ENCODE measurements at regions not wholly inside any gene's neighbourhood (a gene's known extent, or its start where the extent isn't known, plus 50 kb on each side); places are given as distances from the start of the nearest gene placed in this dataset.

DNA sequence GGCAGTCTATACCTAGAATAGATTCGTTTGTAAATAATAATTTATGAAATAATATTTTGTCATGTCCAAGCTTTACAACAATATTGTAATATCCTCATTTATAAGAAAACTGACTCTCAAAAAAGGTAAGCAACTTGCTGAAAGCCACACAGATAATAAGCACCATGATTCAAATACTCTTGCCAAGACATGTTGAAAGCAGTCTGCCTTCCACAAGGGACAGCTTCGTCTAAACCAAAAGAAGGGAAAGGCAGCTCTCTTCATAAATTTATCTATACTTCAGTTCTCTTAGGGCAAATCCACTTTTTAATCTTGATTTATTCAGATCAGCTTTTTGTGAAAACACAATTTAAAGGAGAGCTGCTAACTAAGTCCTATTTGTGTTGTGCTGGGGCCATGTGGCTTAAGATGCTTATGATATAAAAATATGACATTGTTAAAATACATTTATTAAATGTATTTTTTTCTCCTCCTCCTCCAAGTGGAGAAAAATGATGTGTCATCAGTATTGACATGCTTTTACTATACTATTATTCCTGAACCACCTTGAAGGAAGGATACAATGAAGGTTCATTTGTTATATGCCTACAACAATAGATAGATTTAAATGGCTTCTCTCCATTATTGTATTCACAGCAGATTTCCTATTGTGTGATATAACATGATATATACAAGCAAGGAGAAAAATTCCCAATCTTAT is 737.0 kb downstream of the HDGFL1 start:
- DNase-seq (ENCODE audit: low spot score) = no peak

DNA sequence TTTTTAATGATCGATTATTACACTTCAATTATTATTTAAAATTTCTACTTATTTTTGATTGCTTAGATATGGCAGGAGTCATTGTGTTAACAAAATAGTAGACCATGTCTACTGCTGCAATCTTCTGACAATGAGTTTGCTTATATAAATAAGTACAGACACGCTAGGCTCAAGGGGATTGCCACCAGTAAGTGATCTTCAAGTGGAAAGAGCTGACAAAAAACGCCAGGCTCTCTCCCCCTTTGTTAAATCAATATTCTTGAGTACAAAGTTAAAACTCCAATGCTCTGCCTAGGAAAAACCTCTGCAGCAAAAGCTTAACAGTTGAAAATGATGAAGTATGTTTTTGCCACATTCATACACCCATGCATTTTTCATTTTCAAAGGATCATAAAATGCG is 738.1 kb downstream of the HDGFL1 start:
- DNase-seq (ENCODE audit: low spot score) = no peak

DNA sequence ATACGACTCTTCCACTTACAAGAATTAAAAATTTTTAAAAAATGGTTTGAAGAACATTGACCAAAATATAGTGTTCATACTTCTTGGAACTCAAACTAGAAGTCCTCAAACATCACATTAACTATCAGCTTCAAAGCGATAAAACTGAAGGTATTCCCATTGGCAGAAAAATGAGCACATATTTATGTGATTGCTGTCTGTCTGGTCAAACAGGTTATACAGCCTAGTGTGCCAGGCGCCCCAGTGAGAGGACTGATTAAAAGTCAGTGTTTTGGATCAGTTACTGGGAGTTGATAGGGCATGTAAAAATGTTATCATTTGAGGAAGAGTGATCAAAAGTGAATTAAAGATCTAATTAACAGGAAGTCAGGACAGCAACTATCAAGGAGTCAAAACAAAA is 738.8 kb downstream of the HDGFL1 start:
- no peak for DNase-seq (ENCODE audit: low spot score)

DNA sequence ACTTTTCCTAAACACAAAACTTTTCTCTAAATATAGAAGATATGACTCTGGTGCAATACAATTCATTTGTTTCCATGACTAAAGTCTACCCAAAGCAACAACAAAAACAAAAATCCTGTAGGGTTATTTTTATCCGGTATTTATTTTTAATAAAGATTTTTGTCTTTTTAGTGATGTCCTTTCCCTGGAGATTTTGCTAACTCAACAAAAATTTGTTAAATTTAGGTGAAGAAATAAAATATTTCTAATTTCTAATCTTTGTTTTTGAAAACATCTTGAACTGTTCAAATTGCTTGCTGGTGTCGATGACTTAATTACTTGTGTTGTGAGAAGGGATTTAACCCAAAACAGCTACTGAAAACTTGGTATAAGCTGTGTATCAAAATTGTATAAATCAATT is 741.8 kb downstream of the HDGFL1 start:
- DNase-seq (ENCODE audit: low spot score) = no peak

DNA sequence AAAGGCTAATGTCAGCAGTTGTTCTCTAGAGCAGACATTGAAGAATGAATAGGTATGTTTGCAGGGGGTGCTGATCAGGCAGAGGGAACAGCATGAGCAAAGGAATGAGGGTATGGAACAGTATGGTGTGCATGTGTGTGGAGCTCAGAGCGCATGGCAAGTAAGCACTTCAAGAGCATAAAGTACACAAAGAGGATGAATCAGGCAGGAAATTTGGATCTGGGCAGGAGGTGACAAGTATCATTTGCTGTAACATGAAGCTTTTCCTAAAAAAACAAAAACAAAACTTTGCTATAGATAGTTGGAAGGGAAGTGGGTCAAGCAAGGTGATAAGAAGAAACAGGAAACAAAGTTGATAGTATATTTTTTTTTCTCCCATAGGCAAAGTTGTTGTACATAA is 746.8 kb downstream of the HDGFL1 start:
- DNase-seq (ENCODE audit: low spot score) = no peak

DNA sequence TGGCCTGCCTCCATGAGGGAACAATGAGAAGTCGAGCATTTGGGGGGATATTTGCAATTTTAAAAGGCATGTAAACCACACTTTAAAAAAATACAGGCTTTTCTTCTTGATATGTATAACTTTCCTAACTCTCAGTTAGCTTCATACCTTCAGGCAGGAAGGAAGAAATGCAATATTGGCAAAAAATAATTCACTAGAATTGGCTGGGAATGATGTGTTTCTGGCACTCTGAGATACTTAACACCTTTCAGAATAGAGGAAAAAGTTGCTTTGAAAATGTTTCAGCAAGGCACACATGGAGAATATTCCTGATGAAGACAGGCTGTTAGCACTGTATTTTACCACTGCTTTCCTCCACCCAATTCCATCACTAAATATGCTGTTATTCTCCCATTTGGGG is 747.6 kb downstream of the HDGFL1 start:
- DNase-seq (ENCODE audit: low spot score) = no peak

DNA sequence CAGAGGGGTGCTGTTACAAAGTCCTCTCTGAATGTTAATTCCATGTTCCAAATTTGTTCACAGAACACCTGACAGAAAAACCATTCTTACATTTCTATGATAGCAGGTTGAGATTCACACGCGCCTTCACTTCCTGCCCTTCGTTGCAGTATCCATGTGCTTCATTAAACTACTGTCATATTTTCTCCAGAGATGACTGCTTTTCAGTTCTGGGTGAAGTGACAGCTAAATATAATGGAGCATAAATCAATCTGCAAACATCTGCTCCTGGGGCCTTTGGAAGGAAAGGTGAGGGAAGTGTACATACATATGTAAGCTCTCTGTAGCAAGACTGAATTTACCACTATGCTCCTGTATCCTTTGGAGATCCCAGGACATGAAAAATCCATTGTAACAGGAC is 750.2 kb downstream of the HDGFL1 start:
- no peak for DNase-seq (ENCODE audit: low spot score)

DNA sequence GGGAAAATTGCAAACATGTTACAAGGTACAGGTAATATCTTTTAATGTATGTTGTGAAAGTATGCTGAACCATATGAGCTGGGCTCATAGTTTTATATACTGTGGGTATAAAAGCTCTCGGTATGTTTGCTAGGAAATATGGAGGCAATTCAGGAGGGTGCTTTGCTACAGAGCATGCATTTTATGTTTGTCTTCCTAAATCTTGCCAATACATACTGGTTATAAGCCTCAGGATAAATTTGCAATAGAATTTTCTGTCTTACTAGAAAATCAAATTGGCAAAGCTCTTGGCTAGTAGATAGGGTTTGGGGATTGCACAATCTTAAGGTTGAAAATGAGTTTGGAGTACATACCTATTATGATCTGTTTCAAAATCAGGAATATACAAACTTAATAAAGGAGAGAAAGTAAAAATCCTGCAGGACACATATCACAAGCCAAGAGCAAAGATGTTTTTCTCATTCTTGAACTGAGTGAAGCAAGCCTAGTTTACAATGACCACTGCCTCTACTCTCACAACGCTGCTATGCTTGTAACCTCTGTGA is 751.2 kb downstream of the HDGFL1 start:
- DNase-seq (ENCODE audit: low spot score) = no peak

DNA sequence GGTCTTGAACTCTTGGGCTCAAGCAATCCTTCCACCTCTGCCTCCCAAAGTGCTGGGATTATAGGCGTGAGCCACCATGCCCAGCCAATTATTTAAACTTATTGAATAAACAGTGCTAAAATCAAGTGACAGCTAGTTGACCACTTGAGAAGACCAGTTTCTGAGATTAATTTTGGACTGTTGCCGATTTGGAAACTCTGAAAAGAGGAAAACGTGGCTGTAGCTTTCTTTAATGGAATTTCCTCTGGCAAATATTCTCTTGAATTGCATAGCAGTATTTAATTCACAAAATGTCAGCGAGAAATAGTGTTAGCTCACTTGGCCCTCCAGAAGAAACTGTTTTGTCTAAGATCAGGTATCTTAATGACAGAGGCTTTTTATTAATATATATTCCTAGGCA is 754.5 kb downstream of the HDGFL1 start:
- no peak for DNase-seq (ENCODE audit: low spot score)

DNA sequence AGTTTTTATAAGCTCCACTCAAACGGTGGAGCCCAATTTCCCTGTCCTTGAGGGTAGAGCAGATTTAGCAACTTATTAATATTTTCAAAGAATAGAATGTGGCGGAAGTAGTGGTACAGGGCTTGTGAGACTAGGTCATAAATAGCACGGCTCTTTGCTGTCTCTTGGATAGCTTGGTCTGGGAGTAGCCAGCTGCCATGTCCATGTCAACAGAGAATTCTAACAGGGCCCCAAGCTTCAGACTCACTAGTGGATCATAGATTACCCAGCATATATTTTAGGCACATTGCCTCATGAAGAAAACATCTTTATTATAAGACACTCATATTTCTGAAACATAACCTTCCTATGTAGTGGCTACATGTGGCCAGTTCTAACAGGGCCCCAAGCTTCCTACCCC is 755.7 kb downstream of the HDGFL1 start:
- no peak for DNase-seq (ENCODE audit: low spot score)

DNA sequence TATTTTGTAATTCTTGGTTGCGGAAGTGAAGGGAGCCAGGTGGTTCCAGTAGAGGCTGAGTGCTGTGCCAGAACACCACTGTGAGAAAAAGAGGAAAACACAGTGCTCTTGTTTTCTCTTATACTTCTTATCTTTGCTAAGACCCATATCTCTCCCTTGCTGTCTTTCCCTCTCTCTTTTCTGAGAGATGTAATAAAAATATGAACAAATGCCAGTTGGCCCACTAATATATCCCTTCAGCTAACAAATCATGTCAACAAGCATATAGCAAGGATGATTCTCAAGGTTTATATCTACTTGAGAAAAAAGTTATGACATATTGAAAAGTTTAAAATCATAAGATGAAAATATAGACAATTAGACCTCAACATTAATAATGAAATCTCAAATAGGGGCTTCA is 758.3 kb downstream of the HDGFL1 start:
- DNase-seq (ENCODE audit: low spot score) = no peak

DNA sequence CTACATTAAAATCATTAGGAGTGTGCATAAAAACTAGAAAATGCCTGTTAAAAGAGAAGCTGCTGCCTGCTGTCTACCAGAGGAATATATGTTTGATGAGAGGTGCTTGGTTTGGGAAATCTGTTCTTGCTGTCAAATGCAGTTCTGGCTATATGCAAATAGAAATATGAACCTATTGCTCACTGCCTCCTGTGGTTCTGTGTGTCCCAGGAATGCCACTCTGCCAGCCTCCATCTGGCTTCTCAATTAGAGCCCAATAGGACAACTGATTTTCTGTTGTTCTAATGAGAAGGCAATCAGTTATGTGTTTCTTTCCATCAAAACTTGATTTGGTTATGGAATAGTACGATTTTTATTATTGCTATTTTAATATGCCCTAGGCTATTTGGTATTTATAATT is 759.7 kb downstream of the HDGFL1 start:
- DNase-seq (ENCODE audit: low spot score) = no peak

DNA sequence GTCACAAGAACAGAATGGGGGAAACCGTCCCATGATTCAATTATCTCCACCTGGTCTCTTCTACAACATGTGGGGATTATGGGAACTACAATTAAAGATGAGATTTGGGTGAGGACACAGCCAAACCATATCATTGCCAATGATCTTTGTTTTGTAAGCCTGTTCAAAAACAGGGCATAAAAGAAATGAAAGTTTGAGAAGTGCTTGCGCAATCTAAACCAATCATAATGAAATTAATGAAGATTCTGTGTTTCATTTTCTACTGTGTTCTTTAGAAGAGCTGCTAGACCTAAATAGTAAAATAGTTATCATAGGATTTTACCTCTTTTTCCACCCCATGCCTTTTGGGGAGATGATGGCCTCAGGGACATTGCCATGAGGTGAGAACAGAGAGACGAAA is 761.3 kb downstream of the HDGFL1 start:
- no peak for DNase-seq (ENCODE audit: low spot score)

DNA sequence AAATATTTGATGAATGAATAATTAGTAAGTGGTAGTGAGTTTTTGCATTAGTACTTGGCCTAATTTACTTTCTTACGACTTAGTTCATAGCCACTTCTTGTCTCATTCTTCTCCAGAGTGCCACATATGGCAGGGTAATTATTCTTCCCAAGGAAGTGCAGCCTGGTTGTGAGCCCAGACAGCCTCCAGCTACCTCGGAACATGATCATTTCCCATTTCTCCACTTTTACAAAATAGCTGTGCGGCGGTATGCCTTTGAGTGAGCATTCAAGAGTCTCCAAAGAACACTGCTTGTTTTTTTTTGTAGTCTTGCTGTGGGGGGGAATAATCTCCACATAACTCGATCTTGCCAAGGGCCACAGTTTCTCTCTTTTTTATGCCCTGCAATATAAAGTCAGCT is 765.0 kb downstream of the HDGFL1 start:
- no peak for DNase-seq (ENCODE audit: low spot score)

DNA sequence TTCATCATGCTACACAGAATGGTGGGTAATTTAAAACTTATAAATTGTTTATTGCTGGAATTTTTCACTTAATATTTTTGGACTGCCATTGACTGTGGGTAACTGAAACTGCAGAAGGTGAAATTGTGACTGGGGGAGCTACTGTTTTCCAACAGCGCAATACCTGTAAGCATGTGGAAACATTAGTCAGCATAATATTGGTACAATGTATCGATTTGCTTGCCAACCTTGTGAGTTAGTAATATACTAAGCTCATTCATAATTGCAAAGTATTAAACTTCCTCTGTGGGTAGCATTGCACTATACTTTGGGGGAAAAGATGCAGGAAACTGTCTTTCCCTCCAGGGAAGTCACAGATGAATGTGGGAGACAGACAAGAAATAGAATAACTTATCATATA is 766.5 kb downstream of the HDGFL1 start:
- DNase-seq (ENCODE audit: low spot score) = no peak

DNA sequence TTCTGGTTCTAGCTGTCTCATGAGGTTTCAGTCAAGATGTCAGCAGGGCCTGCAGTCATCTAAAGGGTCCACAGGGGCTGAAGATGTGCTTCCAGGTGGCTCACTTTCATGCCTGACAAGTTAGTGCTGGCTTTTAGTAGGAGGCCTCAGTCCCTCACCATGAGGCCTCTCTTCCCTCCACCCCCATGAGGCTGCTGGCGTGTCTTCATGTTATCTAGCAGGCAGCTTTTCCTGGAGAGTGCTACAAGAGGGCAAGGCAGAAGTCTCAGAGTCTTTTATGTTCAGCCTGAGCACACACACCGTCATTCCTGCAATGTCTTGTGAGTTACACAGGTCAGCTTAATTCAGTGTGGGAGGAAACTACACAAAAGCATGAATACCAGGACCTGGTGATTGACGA is 769.9 kb downstream of the HDGFL1 start:
- no peak for DNase-seq (ENCODE audit: low spot score)

DNA sequence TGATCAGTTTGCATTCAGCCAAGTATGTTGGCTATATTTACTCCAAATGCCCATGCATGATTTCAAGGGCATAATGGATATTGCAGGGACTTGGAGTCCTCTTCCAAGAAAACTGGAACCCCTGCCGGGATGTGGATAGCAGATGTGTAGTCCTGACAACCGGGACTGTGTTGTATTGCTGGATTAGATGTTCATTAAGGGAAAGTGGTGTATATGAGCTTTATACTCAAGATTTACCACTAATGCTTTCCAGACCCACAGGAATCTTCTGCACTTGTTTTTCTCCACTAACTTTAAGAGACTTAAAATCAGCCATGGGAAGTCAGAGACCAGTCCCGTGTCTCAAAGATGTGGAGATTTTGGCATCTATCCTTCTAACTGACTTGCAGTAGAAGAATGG is 770.9 kb downstream of the HDGFL1 start:
- DNase-seq (ENCODE audit: low spot score) = no peak

DNA sequence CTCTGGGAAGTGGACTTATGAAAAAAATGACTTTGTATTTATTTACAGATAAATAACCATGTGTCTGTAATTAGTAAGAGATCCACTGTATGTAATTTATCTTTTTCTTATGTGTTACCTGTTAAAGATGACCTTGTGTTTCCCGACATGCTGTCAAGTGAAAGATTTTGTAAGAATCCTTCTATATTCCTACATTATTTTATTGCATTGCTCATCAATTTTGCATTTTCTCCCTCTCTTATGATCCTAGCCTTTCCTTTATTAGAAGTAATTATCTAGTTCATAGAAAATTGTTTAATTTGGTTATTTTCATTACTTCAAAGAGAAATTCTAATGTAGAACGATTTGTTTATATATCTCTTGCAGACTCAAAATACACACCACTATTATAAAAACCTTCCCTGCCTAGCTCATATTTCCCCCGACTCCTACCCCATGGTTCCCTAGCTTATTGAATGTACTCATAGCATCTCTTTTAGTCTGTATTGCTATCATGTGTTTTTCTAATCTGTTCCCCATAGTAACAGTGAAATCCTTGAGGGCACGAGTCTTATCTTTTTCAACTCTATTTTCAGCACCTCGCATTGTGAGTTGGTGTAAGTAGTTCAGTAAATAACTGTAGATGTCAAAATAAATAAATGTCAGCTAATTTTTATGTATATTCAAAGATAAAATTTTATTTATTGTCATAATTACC is 774.4 kb downstream of the HDGFL1 start:
- DNase-seq (ENCODE audit: low spot score) = no peak

DNA sequence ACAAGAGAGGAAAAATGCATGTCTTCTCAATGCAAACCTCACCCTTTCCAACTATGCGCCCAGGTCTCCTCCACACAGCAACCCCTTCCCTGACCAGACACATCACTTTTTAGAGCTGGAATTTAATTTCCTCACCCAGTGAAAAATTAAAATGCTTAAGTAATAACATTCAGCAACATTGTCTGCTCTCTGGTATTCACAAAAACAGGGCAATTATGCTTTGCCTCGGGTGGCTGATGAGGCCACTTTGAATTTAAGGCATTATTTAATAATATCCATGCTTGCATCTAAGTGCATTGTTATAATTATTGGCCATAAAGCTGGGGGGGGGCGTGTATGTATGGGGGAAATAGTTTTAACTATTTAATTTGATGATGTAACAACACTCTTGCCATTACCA is 777.8 kb upstream of the NRSN1 start:
- no peak for DNase-seq (ENCODE audit: low spot score)

DNA sequence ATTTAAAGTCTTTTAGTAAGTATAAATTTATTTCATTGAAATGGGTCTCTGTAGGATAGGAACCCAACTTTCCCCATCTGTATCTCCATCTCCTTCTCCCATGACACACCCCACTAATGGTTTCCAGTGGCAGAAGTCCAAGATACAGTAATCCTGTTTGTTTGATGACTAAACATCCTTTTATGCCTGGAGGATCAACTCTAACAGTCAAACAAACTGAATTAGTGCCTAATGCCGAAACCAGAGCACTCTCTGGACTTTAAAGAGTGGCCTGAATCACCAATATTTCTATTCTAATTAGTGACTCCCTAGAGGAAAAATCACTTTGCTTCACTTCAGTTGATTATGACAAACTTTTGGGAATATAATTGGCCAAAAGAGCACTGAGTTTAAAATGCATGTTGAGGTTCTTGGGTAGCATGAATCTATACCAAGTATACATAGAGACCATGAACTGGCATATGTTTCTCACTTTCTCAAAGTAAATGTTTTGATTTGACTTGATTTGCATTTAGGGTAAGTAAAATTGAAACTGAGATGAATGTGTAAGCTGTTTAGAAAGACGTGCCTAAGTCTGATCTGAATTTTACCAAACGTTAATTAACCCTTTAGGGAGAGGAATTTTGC is 776.4 kb upstream of the NRSN1 start:
- peak; percentile 85 for DNase-seq (ENCODE audit: low spot score)

DNA sequence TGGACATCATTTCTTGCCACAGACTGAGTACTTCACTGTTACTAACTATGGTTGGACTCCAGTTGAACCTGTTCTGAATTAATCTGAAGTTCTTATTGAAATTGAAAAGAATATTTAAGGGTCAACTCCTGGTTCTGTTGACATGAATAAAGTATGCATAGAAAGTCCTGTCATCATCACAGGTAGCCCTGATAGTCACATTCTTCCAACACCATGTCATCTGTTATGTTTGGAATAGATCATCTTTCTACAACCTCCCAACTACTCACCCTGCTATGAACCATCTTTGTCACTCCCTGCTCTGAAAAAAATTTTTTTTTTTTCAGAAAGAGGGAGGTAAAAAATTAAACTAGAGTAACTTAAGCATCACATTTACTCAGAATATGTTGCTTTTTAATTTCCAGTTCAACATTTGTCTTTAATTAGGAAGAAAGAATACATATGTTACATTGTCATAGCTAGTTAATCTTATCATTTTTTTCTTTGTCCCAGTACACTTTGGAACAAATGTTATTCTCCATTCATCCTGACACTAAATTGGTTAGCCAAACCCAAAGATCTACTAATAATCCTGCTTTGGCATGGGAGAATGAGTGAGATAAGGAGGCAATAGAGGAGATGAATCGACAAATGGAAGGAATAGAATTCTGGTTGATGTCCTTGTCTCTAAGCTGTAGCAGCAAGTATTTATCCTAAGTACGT is 775.1 kb upstream of the NRSN1 start:
- peak; percentile 78 for DNase-seq (ENCODE audit: low spot score)

DNA sequence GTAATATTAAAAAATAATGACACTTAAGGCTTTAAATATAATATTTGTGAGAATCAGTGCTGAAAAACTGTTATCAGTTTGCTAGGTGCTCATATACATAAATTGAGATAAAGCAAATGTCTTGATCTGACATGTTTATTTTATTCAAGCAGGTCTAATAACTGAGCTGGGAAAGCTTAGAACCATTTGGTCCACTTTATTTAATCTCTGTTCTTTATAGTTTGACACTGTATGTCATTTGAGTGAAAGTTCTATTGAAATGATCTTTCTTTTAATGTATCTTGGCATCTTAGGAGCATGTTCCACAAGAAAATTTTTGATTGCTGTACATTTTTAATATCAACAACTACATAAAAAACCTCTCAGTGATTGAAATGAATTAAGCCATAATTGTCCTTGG is 772.0 kb upstream of the NRSN1 start:
- no peak for DNase-seq (ENCODE audit: low spot score)

Measured in kidney tubule cell (primary cell).